ENCODE measurements at regions not wholly inside any gene's neighbourhood (a gene's known extent, or its start where the extent isn't known, plus 50 kb on each side); places are given as distances from the start of the nearest gene placed in this dataset.
"Not testable (repeated sequence)": the region's sequence is repeated elsewhere in the genome, so short reads cannot be mapped to it uniquely, and the experiment has no call there.

GRCh38 chr19:29154163-29154562 lies 58.8 kb downstream of the UQCRFS1 start:
- DNase-seq: no peak

DNA sequence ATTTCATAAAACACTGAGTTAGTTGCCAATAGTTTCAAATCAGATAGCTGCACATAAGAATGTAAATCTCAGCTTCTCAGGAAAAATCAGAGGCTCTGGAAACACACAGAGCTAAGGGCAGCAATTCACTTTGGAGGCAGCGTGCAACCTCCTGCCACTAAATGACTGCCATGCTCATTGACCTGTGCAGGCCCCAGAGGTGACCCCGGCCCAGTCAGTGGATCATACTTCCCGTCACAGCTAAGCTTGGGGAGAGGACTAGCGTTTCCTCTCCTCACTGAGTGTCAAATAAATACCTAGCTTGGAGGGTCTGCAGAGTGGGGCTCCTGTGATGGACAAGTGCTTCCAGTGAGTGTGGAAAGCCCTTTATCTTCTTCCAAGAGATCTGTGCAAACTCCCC lies 67.2 kb downstream of the UQCRFS1 start:
- no peak for DNase-seq

- no peak for DNase-seq
Observed at GRCh38 chr19:29143183-29143582, 69.8 kb downstream of the UQCRFS1 start.

DNA sequence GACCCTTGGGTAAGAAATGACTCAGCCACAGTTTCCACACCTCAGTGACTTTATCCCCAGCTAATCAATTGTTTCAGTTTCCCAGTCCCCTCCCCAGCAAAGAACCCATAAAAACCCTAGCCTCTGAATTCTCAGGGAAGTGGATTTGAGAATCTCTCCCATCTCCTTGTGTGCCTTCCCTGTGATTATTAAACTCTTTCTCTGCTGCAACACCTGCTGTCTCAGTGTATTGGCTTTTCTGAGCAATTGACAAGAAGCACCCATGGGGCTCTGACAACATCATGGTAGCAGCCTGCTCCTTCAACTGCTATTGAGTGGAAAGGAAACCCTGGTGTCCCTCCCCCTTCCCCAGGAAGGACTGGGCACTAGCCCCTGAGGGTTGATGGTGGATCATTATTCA lies 73.7 kb downstream of the UQCRFS1 start:
- DNase-seq: no peak

- not testable (repeated sequence) for DNase-seq
Observed at GRCh38 chr19:29138206-29138605, 74.7 kb downstream of the UQCRFS1 start.

GRCh38 chr19:29131456-29131855 lies 81.5 kb downstream of the UQCRFS1 start:
- DNase-seq: no peak

- DNase-seq: no peak
Observed at GRCh38 chr19:29129148-29129547, 83.8 kb downstream of the UQCRFS1 start.

- no peak for DNase-seq
Observed at GRCh38 chr19:29128203-29128602, 84.7 kb downstream of the UQCRFS1 start.

DNA sequence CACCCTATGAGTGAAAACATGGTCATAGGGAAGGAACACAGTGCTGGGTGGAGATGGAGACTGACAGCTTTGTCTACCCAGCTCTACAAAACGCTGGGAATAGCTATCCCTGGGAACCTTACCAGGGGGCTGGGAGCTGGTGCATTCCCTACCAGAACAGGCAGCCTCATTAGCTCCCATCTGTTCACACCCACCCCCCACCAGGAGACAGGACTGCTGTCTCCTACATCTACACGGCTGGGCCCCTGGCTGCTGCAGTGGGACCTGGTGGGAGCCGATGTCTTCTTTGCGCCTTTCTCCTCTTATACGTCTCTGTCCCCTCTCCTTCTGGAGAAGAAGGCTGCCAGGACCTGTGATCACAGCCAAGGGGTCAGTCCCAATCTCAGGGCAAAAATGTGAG lies 90.8 kb downstream of the UQCRFS1 start:
- DNase-seq: no peak

GRCh38 chr19:29121684-29122083 lies 91.3 kb downstream of the UQCRFS1 start:
- no peak for DNase-seq

- no peak for DNase-seq
Observed at GRCh38 chr19:29120466-29120865, 92.5 kb downstream of the UQCRFS1 start.

GRCh38 chr19:29119590-29119989 lies 93.4 kb downstream of the UQCRFS1 start:
- DNase-seq: no peak

GRCh38 chr19:29118389-29118788 lies 94.6 kb downstream of the UQCRFS1 start:
- DNase-seq: no peak

GRCh38 chr19:29117926-29118325 lies 95.0 kb downstream of the UQCRFS1 start:
- DNase-seq: no peak

GRCh38 chr19:29115181-29115580 lies 97.8 kb downstream of the UQCRFS1 start:
- DNase-seq: no peak

GRCh38 chr19:29113838-29114237 lies 99.1 kb downstream of the UQCRFS1 start:
- DNase-seq: no peak

DNA sequence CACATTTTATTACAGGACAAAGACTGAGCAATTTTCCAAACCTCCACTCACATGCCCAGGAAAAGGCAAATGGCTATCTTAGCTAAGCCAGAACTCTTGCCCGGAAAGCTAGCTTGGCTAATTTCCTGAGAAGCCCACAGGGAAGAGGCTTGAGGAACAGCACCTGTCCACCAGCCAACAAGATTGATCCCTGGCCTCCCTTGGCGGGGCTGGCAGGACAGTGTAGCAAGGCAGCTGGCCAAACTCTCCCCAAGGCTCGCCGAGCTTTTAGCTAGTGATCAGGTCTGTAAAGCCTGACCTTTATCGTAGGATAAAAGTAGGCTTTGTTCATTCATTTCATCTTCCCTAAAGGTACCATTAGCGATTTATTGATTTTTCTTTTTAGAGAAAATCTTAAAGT lies 101.4 kb downstream of the UQCRFS1 start:
- no peak for DNase-seq

GRCh38 chr19:29107831-29108230 lies 105.1 kb downstream of the UQCRFS1 start:
- no peak for DNase-seq

GRCh38 chr19:29106346-29106885 lies 106.5 kb downstream of the UQCRFS1 start:
- no peak for DNase-seq

DNA sequence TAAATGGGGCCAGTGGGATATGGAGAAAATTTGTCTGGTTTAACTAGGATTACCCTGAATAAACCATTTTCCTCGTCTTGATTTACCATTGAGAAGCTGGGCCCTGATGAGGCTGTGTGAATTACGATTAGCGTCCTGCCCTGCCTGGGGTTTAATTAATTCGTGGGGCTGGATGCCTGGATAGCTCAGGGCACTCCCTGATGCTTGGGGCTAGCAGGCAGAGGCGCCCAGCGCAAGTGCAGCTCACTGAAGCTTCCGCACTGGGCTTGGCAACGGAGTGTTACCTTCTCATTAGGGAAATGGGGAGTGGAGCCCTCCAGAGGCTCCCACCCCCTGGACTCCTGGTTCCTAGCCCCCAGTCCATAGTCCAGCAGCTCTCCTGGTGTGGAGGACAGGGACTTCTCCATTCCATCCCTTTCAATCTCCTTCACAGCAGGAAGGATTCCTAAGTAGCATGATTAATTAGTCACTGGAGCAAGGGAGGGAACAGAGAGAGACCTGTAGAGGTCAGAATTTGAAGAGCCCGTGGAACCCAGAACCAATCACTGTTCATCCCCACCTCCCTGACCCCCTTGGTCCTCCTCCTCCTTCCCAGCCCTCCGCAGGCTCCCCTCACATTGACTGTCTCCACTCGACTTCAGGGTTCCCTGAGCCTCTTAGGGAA lies 107.2 kb downstream of the UQCRFS1 start:
- DNase-seq: no peak

- DNase-seq: no peak
Observed at GRCh38 chr19:29104605-29105241, 108.2 kb downstream of the UQCRFS1 start.

DNA sequence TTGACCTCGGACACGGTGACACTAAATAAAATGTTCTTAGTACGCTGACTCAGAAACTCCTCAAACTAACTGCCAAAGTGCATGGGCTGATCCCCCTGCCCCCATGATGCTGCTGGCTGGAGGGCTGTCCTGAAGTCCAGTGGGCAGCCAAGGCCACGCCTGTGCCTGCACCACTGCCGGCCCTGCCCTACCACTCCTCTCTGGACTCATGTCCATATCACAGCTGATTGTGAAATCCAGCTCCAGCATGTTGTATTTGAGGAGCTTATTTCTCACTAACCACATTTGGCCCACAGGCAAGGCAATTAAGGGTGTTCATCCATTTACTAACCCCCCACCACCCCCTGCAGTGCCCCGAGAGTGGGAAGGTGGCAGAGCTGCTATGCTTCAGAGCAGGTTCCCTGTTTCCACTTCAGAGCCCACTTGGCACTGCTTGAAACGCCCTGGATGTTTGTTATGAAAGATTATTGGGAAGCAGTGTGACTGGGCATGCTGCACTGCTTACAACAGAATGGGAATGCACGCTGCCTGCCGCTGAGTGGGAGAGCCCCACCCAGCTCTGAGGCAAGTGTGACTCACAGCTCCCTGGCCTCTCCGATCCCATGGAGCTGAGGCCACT lies 114.0 kb downstream of the UQCRFS1 start:
- no peak for DNase-seq

DNA sequence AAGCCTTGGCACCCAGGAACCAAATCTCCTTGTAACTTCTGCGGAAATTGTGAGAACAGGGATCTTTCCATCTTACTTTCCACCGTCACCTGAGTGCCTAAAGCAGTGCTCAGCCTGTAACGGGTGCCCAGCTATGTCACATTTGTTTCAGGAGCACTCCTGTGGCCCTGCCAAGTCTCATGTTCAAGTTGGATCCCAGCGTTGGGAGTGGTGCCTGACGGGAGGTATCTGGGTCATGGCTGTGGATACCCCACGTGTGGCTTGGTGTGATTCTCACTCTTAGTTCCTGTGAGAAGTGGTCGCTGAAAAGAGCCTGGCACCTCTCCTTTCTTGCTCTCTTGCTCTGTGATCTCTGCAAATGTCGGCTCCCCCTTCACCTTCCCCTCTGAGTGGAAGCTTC lies 114.9 kb downstream of the UQCRFS1 start:
- DNase-seq: no peak

DNA sequence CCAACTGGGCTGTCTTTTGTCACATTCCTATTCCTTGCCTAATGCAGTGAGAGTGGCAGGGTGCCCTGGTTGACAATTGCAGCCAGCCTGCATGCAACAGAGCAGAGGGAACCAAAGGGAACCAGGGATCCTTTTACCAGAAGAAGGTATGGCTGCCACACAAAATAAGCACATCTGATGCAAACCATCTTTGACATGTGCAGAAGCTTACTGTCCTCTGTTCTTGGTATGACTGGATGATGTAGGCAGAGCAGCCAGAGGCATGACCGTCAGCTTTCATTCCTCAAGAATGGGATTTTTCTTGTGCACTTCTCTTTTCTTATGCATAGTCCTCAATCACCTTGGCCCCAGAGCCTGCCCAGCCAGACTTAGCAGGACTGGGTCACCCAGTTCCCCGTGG lies 116.1 kb downstream of the UQCRFS1 start:
- no peak for DNase-seq

All from COR-L47 (cell line).